NCI-H2029 (cell line): ENCODE measurements at regions not wholly inside any gene's neighbourhood (a gene's known extent, or its start where the extent isn't known, plus 50 kb on each side); places are given as distances from the start of the nearest gene placed in this dataset.

Experiments
- DNase-seq: peaks from one replicate; lab custom pipeline; 2025; lab: John Stamatoyannopoulos, UW

- DNase-seq = no peak
Observed at GRCh38 chr16:54365990-54366634, 79.5 kb upstream of the IRX3 start.

GRCh38 chr16:54363766-54364165 is 77.2 kb upstream of the IRX3 start:
- DNase-seq = no peak

DNA sequence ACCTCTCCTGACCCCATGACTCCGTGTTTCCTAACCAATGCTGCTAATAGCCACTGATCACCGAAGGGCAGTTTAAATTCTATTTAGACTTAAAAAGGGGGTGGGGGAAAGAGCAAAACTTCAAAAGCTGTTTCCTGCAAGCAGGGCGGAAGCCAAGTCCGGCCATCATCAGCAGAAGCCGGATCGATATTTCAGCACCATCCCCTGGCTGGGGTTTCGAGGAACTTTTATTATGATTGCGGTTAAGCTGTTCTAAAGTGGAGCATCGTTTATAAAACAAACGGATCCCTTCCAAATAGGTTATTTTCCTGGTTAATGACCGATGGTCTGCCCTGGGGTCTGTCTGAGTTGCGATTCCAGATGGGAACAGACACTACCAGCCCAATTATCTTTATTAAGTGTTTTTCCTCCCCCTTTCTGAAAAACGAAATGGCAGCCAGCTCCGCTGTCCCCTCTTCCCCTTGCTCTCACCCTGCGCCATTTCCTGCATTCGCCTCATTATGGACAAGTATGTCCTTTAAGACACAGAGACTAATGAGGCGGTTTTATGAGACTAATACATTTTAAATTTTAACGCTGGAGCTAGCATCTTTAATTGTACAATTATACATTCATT is 76.1 kb upstream of the IRX3 start:
- no peak for DNase-seq

DNA sequence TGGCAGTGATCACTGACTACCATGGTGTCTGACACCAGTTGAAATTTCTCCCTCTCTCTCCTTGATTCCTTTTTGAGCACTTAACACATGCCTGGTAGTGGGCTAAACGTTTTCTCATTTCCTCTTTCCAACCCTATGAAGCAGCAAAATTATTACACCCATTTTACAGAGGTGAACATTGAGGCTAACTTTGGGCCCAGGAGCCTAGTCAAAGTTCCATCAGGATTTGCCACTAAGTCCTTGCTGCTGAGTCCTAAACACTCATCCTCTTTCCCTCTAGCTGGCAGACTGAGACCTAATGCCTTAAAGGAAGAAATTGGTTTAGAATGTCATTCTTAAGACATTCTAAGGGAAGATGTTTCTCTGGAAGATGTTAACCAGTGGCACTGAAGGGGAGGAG is 74.7 kb upstream of the IRX3 start:
- no peak for DNase-seq

- no peak for DNase-seq
Observed at GRCh38 chr16:54360681-54361080, 74.1 kb upstream of the IRX3 start.

DNA sequence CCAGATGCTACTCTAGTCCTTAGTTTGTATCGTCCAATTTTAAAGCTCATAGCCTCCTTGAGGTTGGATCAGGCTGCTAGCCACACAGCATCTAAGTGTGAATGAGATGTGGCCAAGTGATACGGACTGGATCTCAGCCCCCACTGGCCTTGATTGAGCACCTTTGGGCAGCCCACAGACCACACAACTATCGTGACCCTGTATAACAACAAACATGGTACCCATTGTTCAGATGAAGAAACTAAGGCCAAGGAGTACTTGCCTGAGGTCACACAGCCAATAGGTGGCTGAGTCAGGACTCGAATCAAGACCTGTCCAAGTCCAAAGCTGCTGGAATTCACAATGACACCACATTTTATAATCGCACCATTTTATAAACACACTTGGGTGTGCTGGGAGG is 73.0 kb upstream of the IRX3 start:
- DNase-seq = no peak

DNA sequence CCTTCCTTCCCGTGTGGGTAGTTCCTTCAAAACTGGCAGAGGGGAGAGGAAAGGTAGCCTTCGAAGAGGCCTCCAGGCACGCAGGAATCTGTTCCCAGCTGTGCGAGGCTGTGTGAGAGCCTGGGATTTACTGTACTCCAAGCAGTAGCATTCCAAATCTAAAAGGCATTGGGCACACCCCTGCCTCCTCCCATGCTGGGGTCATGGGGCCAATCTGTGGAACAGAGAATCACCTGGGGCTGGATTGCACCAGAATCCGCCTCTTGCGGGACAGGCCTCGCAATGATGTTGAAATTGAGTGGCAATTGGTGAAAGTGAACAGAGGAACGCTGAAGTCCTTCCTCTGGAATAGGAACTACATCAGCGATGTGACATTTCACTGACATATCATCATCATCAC is 72.5 kb upstream of the IRX3 start:
- no peak for DNase-seq

DNA sequence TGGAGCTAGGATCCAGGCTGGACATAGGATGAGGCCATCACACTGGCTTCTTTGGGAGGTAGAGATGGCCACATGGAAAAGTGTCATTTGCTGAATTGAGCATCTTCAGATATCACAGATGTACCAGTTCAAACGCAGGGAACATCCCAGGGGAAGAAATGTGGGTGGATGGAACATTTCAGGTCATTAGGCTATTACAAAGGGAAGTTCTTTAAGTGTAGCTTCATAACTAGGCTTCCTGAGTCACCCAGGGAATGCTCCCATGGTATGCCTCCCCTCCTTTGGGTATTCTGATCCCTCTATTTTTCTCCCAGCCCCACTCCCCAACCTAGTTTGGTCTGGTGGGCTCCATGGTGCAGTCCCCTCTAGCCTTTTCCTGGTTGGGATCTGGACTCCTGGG is 69.8 kb upstream of the IRX3 start:
- no peak for DNase-seq

DNA sequence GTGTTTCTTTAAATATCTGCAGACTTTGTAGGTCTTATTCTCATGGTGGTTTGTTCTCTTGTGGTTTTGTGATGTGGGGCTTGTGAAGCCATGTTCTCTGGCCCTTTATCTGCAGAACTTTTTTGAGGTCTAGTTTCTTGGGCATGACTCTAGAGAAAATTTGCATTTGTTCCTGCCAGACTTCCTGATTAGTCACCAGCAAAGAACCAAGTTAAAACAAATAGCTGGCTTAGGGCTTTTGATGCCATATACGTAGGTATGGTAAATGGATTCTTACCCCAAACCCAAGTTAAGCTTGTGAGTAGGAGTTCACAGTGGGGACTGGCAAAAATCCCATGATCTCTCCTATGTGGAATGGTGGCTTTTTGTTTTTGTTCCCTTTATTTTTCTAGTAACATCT is 68.7 kb upstream of the IRX3 start:
- no peak for DNase-seq

DNA sequence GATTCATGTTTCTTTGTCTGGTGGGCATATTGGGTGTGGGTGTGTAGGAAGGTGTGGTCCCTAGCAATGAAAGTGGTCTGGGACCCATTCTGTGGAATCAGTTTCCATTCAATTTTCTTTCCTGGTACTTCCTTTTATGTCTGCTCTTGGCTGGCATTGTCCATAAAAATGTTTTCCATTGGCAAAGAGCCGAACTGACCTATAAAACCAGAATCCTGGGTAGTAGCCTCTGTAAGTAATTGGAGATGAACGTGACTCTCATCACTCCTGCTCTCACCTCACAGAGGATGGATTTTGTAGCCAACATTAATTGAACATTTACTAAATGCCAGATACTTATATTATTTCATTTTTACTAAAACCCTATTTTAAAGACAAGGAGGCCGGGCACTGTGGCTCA is 66.5 kb upstream of the IRX3 start:
- DNase-seq = no peak

DNA sequence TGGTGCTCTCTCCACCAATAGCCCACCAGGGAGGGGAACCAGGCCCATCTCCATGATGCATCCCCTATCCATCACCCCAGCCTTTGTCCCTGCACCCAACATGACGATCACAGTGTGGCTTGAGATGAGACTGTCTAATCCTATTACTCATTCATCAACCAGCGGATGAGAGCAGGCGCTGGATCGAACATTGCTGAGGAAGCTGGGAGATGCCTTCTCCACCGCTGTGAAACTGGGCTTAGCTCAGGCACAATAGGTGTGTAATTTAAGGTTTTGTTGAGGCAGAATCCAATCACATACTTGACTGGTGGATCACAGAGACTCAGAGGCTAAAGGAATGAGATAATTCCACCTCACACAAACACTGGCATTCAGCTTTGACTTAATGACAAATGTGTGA is 64.6 kb upstream of the IRX3 start:
- DNase-seq = no peak

- DNase-seq = no peak
Observed at GRCh38 chr16:54347961-54348360, 61.4 kb upstream of the IRX3 start.

GRCh38 chr16:54346041-54346440 is 59.5 kb upstream of the IRX3 start:
- no peak for DNase-seq

DNA sequence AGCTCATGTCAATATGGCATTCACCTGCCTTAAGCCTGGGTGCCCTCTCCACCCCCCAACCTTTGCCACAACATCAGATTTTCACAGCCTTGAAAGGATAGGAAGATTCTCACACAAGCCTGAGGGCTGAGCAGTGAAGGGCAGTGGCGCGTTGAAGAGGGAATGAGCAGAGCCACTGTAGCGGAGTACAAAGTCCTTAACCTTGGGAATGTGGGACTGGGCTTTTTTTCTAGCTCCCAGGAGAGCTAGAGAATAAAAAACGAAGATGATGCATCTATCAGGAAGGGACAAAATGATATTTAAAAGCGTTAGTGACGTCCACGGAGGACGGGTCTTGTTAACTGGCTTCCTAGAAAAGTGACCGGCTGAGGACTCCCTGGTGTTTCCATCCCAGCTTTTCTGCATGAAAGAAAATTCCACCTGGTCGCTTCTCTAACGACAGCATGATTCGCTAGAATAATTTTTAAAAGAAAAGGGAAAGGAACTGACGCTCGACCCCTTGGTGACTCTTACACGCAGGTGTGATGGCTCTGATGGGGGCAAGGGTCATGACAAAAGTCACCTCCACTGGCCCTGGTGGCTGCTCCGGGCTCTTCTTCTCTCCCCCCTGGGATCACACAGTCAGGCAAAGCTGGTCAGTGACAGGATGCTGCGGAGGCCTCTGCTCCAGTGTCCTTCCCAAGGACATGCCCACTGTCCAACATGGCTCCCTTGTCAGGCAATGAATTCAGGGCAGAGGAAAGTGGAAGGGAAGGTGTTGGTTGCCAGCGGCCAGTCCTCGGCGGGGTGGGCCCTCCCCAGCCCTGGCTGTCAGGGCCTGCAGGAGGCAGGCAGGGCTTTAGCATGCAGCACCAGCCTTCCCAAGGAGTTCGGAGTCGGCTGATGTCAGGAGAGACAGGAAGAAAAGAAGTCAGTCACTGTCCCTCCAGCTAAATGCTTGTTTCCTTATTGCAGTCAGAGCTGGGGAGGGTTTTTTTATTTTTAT is 58.4 kb upstream of the IRX3 start:
- no peak for DNase-seq

GRCh38 chr16:54342966-54343365 is 56.4 kb upstream of the IRX3 start:
- DNase-seq = no peak

DNA sequence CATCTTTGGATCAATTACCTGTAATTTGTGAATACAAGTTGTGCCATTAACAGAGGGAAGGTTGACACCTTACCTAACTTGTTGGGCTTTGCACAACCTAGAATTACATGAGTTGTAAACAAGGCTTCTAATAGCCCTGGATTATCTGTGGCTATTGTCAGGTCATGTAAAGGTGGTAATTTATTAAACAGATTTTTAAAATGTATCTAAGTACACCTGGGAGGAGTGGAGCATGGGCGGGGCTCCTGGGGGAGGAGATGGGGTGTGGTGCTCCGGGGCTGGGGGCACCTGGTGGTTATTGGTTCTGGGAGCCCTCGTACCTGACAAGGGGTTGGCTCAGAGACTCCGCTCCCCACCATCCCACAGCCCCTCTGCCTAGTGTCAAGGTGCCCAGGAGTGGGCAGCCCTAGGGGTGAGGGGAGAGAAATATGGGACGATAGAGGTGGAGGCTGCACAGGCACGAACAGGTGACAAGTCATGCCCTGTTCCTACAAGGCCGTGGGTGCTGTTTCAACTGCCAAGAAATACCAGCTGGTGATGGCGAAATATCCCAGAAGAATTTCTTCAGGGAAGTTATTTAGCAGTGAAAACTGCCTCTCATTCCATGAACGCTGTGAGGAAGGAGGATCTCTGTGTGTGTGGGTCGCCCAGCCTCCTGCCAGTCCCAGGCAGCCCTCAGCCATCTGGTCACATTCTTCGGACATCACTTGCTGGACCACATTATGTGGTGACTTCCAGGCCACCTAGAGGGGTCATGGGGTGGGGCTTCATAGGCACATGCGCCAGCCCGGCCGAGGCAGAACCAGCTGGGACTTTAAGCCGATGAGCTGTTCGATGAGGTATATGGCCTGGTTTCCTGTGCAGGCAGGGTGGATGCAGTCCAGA is 55.5 kb upstream of the IRX3 start:
- no peak for DNase-seq

DNA sequence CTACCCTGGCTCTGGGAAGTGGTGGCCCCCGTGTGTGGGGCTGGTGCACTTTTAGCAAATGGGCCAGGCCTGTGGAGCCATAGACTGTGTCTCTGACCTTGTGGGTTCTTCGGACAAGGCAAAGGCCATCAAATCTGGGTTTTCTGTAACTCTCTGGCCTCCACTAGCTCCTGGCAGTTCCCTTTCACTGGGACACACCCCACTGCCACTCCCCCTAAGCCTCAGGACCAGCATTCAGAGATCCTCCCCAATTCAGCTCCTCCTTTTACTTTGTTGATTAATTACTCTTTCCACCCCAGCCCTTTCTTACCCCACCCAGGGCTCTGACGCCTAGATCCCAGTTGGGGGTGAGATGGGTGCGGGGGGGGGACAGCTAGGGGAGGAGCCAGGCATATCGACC is 53.9 kb upstream of the IRX3 start:
- no peak for DNase-seq

DNA sequence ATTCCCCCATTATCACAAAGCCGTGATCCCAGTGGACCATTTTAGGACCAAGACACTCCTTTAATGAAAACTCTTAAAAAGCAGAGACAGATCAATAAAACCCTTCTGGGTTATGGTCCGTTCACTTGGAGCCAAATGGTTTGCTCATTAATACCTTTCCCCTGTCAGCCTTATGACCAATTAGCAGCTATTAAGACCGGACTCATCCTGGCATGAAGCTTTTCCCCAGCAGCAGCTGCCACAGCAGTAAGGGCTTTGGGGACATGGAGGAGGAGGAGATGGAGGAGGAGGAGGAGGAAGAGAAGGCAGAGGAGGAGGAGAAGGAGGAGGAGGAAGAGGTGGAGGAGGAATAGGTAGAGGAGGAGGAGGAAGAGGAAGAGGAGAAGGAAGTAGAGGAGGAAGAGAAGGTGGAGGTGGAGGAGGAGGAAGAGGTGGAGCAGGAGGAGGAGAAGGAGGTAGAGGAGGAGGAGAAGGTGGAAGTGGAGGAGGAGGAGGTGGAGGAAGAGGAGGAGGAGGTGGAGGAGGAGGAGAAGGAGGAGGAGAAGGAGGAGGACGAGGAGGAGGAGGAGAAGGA is 50.1 kb upstream of the IRX3 start:
- no peak for DNase-seq
